ENCODE measurements at regions not wholly inside any gene's neighbourhood (a gene's known extent, or its start where the extent isn't known, plus 50 kb on each side); places are given as distances from the start of the nearest gene placed in this dataset.

- no peaks in the 10 kb centered on the region for H3K27me3 ChIP-seq (ENCODE audit: insufficient read depth, low read length)
- H3K79me2 ChIP-seq (ENCODE audit: insufficient read depth, low read length), result no peaks in the 10 kb centered on the region
- H2AFZ ChIP-seq (ENCODE audit: low read length), result no peak overlapping the region
- H3K9me3 ChIP-seq (ENCODE audit: low read length), result no peaks in the 10 kb centered on the region
- no peak overlapping the region for H3K4me3 ChIP-seq (ENCODE audit: low read depth, low read length, poor library complexity, severe bottlenecking)
- H3K27ac ChIP-seq (ENCODE audit: low read depth, low read length, poor library complexity, severe bottlenecking), result no peak overlapping the region
- no peak overlapping the region for H3K4me2 ChIP-seq (ENCODE audit: low read length)
- H3K36me3 ChIP-seq (ENCODE audit: insufficient read depth, low read length), result no peaks in the 10 kb centered on the region
- no peaks in the 10 kb centered on the region for H3K4me1 ChIP-seq (ENCODE audit: insufficient read depth, low read length, severe bottlenecking)
- H3K9ac ChIP-seq (ENCODE audit: low read length), result no peak overlapping the region
- H3F3A ChIP-seq (ENCODE audit: insufficient read depth, low read length), result no peaks in the 10 kb centered on the region
- H3K9me2 ChIP-seq (ENCODE audit: low read depth, low read length), result no peaks in the 10 kb centered on the region
- no peaks in the 10 kb centered on the region for H4K20me1 ChIP-seq (ENCODE audit: insufficient read depth, low read length)
- TF ChIP-seq EZH2 (IDR thresholded peaks at IDR 0.05; ENCODE audit: borderline replicate concordance, low read length), result no peak
- TF ChIP-seq, protein P1, sequence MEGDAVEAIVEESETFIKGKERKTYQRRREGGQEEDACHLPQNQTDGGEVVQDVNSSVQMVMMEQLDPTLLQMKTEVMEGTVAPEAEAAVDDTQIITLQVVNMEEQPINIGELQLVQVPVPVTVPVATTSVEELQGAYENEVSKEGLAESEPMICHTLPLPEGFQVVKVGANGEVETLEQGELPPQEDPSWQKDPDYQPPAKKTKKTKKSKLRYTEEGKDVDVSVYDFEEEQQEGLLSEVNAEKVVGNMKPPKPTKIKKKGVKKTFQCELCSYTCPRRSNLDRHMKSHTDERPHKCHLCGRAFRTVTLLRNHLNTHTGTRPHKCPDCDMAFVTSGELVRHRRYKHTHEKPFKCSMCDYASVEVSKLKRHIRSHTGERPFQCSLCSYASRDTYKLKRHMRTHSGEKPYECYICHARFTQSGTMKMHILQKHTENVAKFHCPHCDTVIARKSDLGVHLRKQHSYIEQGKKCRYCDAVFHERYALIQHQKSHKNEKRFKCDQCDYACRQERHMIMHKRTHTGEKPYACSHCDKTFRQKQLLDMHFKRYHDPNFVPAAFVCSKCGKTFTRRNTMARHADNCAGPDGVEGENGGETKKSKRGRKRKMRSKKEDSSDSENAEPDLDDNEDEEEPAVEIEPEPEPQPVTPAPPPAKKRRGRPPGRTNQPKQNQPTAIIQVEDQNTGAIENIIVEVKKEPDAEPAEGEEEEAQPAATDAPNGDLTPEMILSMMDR (IDR thresholded peaks at IDR 0.05; ENCODE audit: low read length), result no peak
These were observed 2054.2 kb downstream of the MAT2B start for GRCh38 chr5:165559645-165560044.

DNA sequence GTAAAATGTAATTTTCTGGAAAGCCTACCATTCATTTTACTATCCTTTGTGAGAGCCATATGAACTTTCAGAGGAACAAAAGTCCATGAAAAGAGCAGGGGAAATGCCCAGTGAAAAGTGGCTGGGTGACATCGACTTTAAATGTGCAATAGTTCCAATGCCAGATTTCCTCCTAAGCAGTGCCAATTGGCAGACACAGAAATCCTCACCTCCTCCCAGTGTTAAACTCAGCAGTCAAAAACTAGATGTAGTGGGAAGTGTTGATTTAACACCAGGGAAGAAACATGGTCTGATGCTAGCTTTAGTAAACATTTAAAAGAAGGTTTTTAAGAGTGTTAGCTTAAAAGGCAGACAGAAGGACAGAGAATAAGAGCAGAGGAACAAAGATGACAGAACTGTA is 2055.2 kb downstream of the MAT2B start:
- Histone ChIP-seq H3K4me3 (ENCODE audit: low read depth, low read length, poor library complexity, severe bottlenecking) (no peak overlapping the region), H4K20me1 (ENCODE audit: insufficient read depth, low read length) (no peaks in the 10 kb centered on the region), H3K4me1 (ENCODE audit: insufficient read depth, low read length, severe bottlenecking) (no peaks in the 10 kb centered on the region), H3K36me3 (ENCODE audit: insufficient read depth, low read length) (no peaks in the 10 kb centered on the region), H3K9me3 (ENCODE audit: low read length) (no peaks in the 10 kb centered on the region), H3K4me2 (ENCODE audit: low read length) (no peak overlapping the region), H3K27me3 (ENCODE audit: insufficient read depth, low read length) (no peaks in the 10 kb centered on the region), H2AFZ (ENCODE audit: low read length) (no peak overlapping the region), H3K9ac (ENCODE audit: low read length) (no peak overlapping the region), H3K9me2 (ENCODE audit: low read depth, low read length) (no peaks in the 10 kb centered on the region), H3K27ac (ENCODE audit: low read depth, low read length, poor library complexity, severe bottlenecking) (no peak overlapping the region), H3K79me2 (ENCODE audit: insufficient read depth, low read length) (no peaks in the 10 kb centered on the region), H3F3A (ENCODE audit: insufficient read depth, low read length) (no peaks in the 10 kb centered on the region)
- TF ChIP-seq, protein P1 (IDR thresholded peaks at IDR 0.05; ENCODE audit: low read length), result no peak
- TF ChIP-seq EZH2 (IDR thresholded peaks at IDR 0.05; ENCODE audit: borderline replicate concordance, low read length), result no peak

- Histone ChIP-seq H3K27me3 (ENCODE audit: insufficient read depth, low read length) (no peaks in the 10 kb centered on the region), H3F3A (ENCODE audit: insufficient read depth, low read length) (no peaks in the 10 kb centered on the region), H3K9ac (ENCODE audit: low read length) (no peak overlapping the region), H3K27ac (ENCODE audit: low read depth, low read length, poor library complexity, severe bottlenecking) (no peak overlapping the region), H3K79me2 (ENCODE audit: insufficient read depth, low read length) (no peaks in the 10 kb centered on the region), H4K20me1 (ENCODE audit: insufficient read depth, low read length) (no peaks in the 10 kb centered on the region), H3K4me1 (ENCODE audit: insufficient read depth, low read length, severe bottlenecking) (no peaks in the 10 kb centered on the region), H3K4me2 (ENCODE audit: low read length) (no peak overlapping the region), H3K36me3 (ENCODE audit: insufficient read depth, low read length) (no peaks in the 10 kb centered on the region), H3K9me2 (ENCODE audit: low read depth, low read length) (no peaks in the 10 kb centered on the region), H2AFZ (ENCODE audit: low read length) (no peak overlapping the region), H3K4me3 (ENCODE audit: low read depth, low read length, poor library complexity, severe bottlenecking) (no peak overlapping the region), H3K9me3 (ENCODE audit: low read length) (no peaks in the 10 kb centered on the region)
- TF ChIP-seq EZH2 (IDR thresholded peaks at IDR 0.05; ENCODE audit: borderline replicate concordance, low read length), result no peak
- TF ChIP-seq, protein P1 (IDR thresholded peaks at IDR 0.05; ENCODE audit: low read length), result no peak
These were observed 2060.5 kb downstream of the MAT2B start for GRCh38 chr5:165565911-165566310.
